ENCODE measurements at regions not wholly inside any gene's neighbourhood (a gene's known extent, or its start where the extent isn't known, plus 50 kb on each side); places are given as distances from the start of the nearest gene placed in this dataset.

GRCh38 chr5:67720162-67720772 is 495.3 kb upstream of the PIK3R1 start:
- no peak overlapping the region for H3K27ac ChIP-seq
- H3K4me3 ChIP-seq: no peak overlapping the region
- no peaks in the 10 kb centered on the region for H3K27me3 ChIP-seq
- no peaks in the 10 kb centered on the region for H3K4me1 ChIP-seq
- no peaks in the 10 kb centered on the region for H3K36me3 ChIP-seq
- no peaks in the 10 kb centered on the region for H3K9me3 ChIP-seq
- DNase-seq: no peak
- no peak for TF ChIP-seq CTCF (IDR thresholded peaks at IDR 0.05)
- TF ChIP-seq POLR2A (IDR thresholded peaks at IDR 0.05): no peak

GRCh38 chr5:67702008-67702407 is 505.4 kb upstream of the CD180 start:
- Histone ChIP-seq H3K27me3 (no peaks in the 10 kb centered on the region), H3K36me3 (no peaks in the 10 kb centered on the region), H3K4me1 (no peaks in the 10 kb centered on the region), H3K9me3 (no peaks in the 10 kb centered on the region), H3K27ac (no peak overlapping the region), H3K4me3 (no peak overlapping the region)
- TF ChIP-seq CTCF (IDR thresholded peaks at IDR 0.05) (no peak), POLR2A (IDR thresholded peaks at IDR 0.05) (no peak)
- no peak for DNase-seq

- no peaks in the 10 kb centered on the region for H3K4me1 ChIP-seq
- H3K27me3 ChIP-seq: no peaks in the 10 kb centered on the region
- no peaks in the 10 kb centered on the region for H3K9me3 ChIP-seq
- no peak for TF ChIP-seq CTCF (IDR thresholded peaks at IDR 0.05)
- TF ChIP-seq POLR2A (IDR thresholded peaks at IDR 0.05): no peak
- no peak for DNase-seq
- H3K4me3 ChIP-seq: no peak overlapping the region
- H3K36me3 ChIP-seq: no peaks in the 10 kb centered on the region
- H3K27ac ChIP-seq: no peak overlapping the region
These were observed 503.0 kb upstream of the CD180 start for GRCh38 chr5:67699560-67699959.

- no peaks in the 10 kb centered on the region for H3K4me1 ChIP-seq
- H3K9me3 ChIP-seq: no peaks in the 10 kb centered on the region
- no peaks in the 10 kb centered on the region for H3K36me3 ChIP-seq
- no peaks in the 10 kb centered on the region for H3K27me3 ChIP-seq
- H3K4me3 ChIP-seq: no peak overlapping the region
- no peak for DNase-seq
- no peak for TF ChIP-seq POLR2A (IDR thresholded peaks at IDR 0.05)
- no peak overlapping the region for H3K27ac ChIP-seq
These were observed 499.8 kb upstream of the CD180 start for GRCh38 chr5:67696446-67696845.

- Histone ChIP-seq H3K36me3 (no peaks in the 10 kb centered on the region), H3K4me3 (no peak overlapping the region), H3K27ac (peak overlapping the region in 3 of 4 donors; percentile 11 to 79 (median 38)), H3K27me3 (no peaks in the 10 kb centered on the region), H3K9me3 (no peaks in the 10 kb centered on the region), H3K4me1 (no peaks in the 10 kb centered on the region)
- no peak for DNase-seq
- TF ChIP-seq CTCF (IDR thresholded peaks at IDR 0.05) (no peak), POLR2A (IDR thresholded peaks at IDR 0.05) (no peak)
These were observed 498.8 kb upstream of the CD180 start for GRCh38 chr5:67695369-67695768.

- no peaks in the 10 kb centered on the region for H3K4me1 ChIP-seq
- H3K27me3 ChIP-seq: no peaks in the 10 kb centered on the region
- H3K4me3 ChIP-seq: no peak overlapping the region
- peak overlapping the region in 3 of 4 donors; percentile 11 to 79 (median 38) for H3K27ac ChIP-seq
- H3K36me3 ChIP-seq: no peaks in the 10 kb centered on the region
- no peaks in the 10 kb centered on the region for H3K9me3 ChIP-seq
- DNase-seq: no peak
- TF ChIP-seq POLR2A (IDR thresholded peaks at IDR 0.05) (no peak), CTCF (IDR thresholded peaks at IDR 0.05) (no peak)
These were observed 498.2 kb upstream of the CD180 start for GRCh38 chr5:67694810-67695191.

Measured in Peyer's patch (tissue), 4 donors.